Heart left ventricle (tissue), 16 donors: ENCODE measurements at regions not wholly inside any gene's neighbourhood (a gene's known extent, or its start where the extent isn't known, plus 50 kb on each side); places are given as distances from the start of the nearest gene placed in this dataset.

Source experiments
- ATAC-seq, 4 donors: fragments of 200-7000 bp; cut with Tn5 transposase; one replicate each; pipeline ENCODE4 v1.9.1; 2020 to 2022; ENCODE audit warnings: moderate library complexity in 4 of 4, mild to moderate bottlenecking in 3 of 4, moderate number of reproducible peaks in 1 of 4
- DNase-seq, 5 donors: peaks; one replicate each; pipeline ENCODE4 v3.0.0-alpha.2; 2020
- H3K27ac ChIP-seq, 12 donors: fragments of 200-600 bp; sonication (generic) in 4 of 12; one replicate each; pipeline versions ENCODE4 v1.5.0 to v1.8.0; 2016 to 2022; ENCODE audit warnings: mild to moderate bottlenecking in 2 of 12
- H3K27me3 ChIP-seq, 9 donors: fragments of 200-600 bp; sonication (generic) in 2 of 9; one replicate each; pipeline versions ENCODE4 v1.5.1 to v1.8.0; 2016 to 2022; ENCODE audit warnings: mild to moderate bottlenecking in 3 of 9
- H3K36me3 ChIP-seq, 9 donors: fragments of 200-600 bp; sonication (generic) in 2 of 9; one replicate each; pipeline versions ENCODE4 v1.5.0 to v1.8.0; 2018 to 2022; ENCODE audit warnings: mild to moderate bottlenecking in 2 of 9
- H3K4me1 ChIP-seq, 12 donors: fragments of 200-600 bp; sonication (generic) in 4 of 12; one replicate each; pipeline versions ENCODE4 v1.5.0 to v1.8.0; 2016 to 2022; ENCODE audit warnings: mild to moderate bottlenecking in 3 of 12
- H3K4me3 ChIP-seq, 12 donors: fragments of 200-600 bp; sonication (generic) in 4 of 12; one replicate each; pipeline versions ENCODE4 v1.5.0 to v1.8.0; 2017 to 2022; ENCODE audit warnings: mild to moderate bottlenecking in 9 of 12, moderate library complexity in 4 of 12
- H3K9me3 ChIP-seq, 12 donors: fragments of 200-600 bp; sonication (generic) in 4 of 12; one replicate each; pipeline versions ENCODE4 v1.5.0 to v1.8.0; 2016 to 2022; ENCODE audit warnings: mild to moderate bottlenecking in 1 of 12
- POLR2A ChIP-seq, 2 donors: fragments of 450-650 bp; IDR thresholded peaks; one replicate each; pipeline ENCODE4 v1.6.1; 2017; ENCODE audit warnings: antibody characterized with exemption in 2 of 2, mild to moderate bottlenecking in 2 of 2, moderate library complexity in 2 of 2
- WGBS, 4 donors: extraction: QIAGEN DNeasy Blood & Tissue Kit in 2 of 4; methylation state at CpG; one replicate each; pipeline versions ENCODE4 v1.1.5 to v1.1.7; 2013 to 2018; 5-methylcytosine and 5-hydroxymethylcytosine counted together
- intact Hi-C, 10 donors: fragments of 100-400 bp; cut with DNase I; formaldehyde crosslinking; loops; one replicate each; pipeline versions ENCODE4 v1.11.1 to v1.14.2; 2022
- TF ChIP-seq, protein P1 (sequence below), 12 donors: fragments of 200-600 bp; sonication (generic) in 4 of 12; IDR thresholded peaks; one replicate each; pipeline versions ENCODE4 v1.5.0 to v1.8.0; 2018 to 2022; ENCODE audit warnings: antibody characterized with exemption in 12 of 12, mild to moderate bottlenecking in 5 of 12
- donor health status: ischemic (EF 13 %, LVEDD 7.1; RV severe dilation, severe dysfunction).
- donor health status: healthy with polysubstance abuse.
- donor health status: DM: no; HTN: yes; CAD: no.
- donor health status: DM: no; HTN: no; CAD: no.
- donor health status: ischemic (EF 25% LVEDD 6.9; RV normal size, moderate dysfunction).
- donor health status: ischemic (EF 25% LVEDD 5.7; RV mildly dilated, moderate dysfunction).
- donor health status: healthy.
- donor health status: DM: yes; HTN: yes; CAD: no.
- donor health status: ischemic (EF 35%, LVEDD 5.7; RV mildly dilated, moderate dysfunction).
- donor health status: nonischemic (EF 11% LVEDD 7.7; RV severe dilation, severe dysfunction).
- donor health status: DM: yes; HTN: yes; CAD: no.
- donor health status: PGD.
- donor health status: ischemic (EF 29% LVEDD 5.4; RV normal size, mild dysfunction).
- donor health status: nonischemic (EF 23%, LVEDD 6.1; RV moderate dilation, normal function).

DNA sequence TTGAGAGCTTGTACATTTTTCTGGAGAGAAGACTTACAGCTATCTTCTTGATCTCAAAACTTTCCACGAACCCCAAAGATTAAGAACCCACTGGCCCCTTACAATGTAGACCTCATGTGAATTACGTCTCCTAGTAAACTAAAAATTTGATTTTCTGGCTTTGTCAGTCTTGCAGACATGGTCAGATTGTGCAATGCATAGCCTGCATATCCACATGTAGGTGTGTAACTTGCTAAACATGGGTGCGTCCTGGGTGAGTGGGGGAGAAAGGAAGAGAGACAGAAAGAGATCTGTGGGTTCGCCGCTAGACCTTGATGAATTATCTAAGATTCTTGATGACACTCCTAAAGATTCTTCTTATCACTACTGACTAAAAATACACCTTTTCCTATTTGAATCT is 561.2 kb upstream of the MDFIC2 start:
- no peak for TF ChIP-seq POLR2A (IDR thresholded peaks at IDR 0.05)
- no peaks in the 10 kb centered on the region for H3K36me3 ChIP-seq
- ATAC-seq = no peak
- intact Hi-C loops = no loop called here
- no peaks in the 10 kb centered on the region for H3K27me3 ChIP-seq
- H3K27ac ChIP-seq = no peak overlapping the region
- DNase-seq = no peak
- no peaks in the 10 kb centered on the region for H3K4me1 ChIP-seq
- H3K9me3 ChIP-seq = peaks cover 0 to 21% (median 0%) of the 10 kb centered on the region in 12 donors
- no peak overlapping the region for H3K4me3 ChIP-seq
- 93 to 98% (median 94%) methylated on average over 5 of the region's 5 CpGs for WGBS, 4 donors

DNA sequence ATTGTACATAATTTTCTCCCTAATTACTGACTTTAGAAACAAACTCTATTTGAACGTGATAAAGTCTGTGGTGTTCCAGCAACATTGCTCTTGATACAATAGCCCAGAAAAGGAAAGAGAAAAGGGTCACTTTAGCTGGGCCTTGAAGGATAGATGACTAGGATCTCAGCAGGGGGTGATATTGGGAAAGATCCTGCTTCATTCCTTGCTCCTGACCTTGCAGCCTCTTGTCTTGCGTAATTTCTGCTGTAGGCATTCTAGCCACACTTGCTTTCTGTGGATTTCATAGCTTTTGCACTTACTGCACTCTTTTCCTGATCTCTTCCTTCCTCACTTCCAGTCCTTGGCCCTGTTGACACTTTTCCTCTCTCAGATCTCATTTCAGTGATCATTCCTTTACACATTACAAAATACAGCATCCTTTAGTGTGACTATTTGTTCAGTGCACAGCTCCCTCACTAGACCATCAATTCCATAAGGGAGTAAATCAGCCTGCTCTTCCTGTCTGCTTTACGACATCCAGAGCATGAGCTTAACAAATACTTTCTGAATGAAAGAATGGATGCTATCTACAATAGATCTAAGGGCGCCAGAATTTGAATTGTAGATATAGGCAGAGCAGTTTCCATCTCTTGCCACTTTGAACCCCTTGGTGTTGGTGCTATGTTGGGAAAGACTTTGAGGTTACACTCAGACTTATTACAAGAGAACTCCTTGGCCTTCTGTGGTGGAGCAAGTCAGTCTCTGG is 559.6 kb upstream of the MDFIC2 start:
- no peaks in the 10 kb centered on the region for H3K36me3 ChIP-seq
- H3K27ac ChIP-seq = no peak overlapping the region
- H3K4me1 ChIP-seq = no peaks in the 10 kb centered on the region
- peaks cover 0 to 15% (median 0%) of the 10 kb centered on the region in 12 donors for H3K9me3 ChIP-seq
- TF ChIP-seq POLR2A (IDR thresholded peaks at IDR 0.05) = no peak
- TF ChIP-seq, protein P1, sequence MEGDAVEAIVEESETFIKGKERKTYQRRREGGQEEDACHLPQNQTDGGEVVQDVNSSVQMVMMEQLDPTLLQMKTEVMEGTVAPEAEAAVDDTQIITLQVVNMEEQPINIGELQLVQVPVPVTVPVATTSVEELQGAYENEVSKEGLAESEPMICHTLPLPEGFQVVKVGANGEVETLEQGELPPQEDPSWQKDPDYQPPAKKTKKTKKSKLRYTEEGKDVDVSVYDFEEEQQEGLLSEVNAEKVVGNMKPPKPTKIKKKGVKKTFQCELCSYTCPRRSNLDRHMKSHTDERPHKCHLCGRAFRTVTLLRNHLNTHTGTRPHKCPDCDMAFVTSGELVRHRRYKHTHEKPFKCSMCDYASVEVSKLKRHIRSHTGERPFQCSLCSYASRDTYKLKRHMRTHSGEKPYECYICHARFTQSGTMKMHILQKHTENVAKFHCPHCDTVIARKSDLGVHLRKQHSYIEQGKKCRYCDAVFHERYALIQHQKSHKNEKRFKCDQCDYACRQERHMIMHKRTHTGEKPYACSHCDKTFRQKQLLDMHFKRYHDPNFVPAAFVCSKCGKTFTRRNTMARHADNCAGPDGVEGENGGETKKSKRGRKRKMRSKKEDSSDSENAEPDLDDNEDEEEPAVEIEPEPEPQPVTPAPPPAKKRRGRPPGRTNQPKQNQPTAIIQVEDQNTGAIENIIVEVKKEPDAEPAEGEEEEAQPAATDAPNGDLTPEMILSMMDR (IDR thresholded peaks at IDR 0.05) = no peak
- H3K4me3 ChIP-seq = no peak overlapping the region
- H3K27me3 ChIP-seq = no peaks in the 10 kb centered on the region
- 84 to 90% (median 88%) methylated on average over 4 of the region's 4 CpGs for WGBS, 4 donors
- intact Hi-C loops = no loop called here
- ATAC-seq (no peak), DNase-seq (no peak)

DNA sequence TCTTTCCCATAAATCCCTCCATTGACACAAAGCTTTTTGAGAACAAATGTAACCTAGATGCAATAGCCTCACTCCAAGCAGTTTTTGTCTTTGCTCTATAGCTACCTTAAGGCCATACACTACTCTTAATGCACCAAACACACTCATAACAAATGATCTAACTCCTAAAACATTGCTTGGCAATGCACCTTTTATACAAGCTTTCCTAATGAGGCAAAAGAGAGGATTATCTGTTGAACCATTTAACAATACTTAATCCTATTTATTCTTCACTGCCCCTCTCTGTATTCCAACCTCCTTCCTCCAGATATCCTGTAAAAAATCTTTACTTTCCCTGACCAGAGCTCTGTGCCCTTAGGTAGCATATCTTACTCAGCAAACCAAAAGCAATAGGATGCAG is 558.1 kb upstream of the MDFIC2 start:
- H3K27ac ChIP-seq = no peak overlapping the region
- DNase-seq = no peak
- peaks cover 0 to 16% (median 0%) of the 10 kb centered on the region in 12 donors for H3K9me3 ChIP-seq
- intact Hi-C loops = no loop called here
- no peak overlapping the region for H3K4me3 ChIP-seq
- TF ChIP-seq POLR2A (IDR thresholded peaks at IDR 0.05) = no peak
- TF ChIP-seq, protein P1 (IDR thresholded peaks at IDR 0.05) = no peak
- H3K36me3 ChIP-seq = no peaks in the 10 kb centered on the region
- ATAC-seq = no peak
- H3K27me3 ChIP-seq = no peaks in the 10 kb centered on the region
- no peaks in the 10 kb centered on the region for H3K4me1 ChIP-seq

DNA sequence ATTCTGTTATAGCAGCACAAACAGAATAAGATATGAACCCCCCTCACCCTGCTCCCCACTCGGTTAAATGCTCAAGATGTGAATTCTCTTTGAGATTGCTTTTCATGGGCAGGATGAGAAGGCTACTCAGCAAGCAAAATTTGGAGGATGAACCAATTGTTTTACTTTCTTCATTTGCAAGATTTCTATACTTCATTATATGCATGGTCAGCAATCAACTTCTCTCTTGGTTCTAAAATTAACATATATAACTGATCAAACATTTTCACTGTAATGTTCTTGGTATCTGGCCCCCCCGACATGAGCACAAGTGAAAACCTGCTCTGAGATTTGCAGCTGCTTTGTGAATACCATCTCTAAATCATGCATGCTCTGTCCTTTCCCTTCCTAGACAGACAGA is 556.1 kb upstream of the MDFIC2 start:
- WGBS, 4 donors = 89 to 98% (median 91%) methylated on average over 2 of the region's 2 CpGs
- no peaks in the 10 kb centered on the region for H3K4me1 ChIP-seq
- no peaks in the 10 kb centered on the region for H3K27me3 ChIP-seq
- H3K4me3 ChIP-seq = no peak overlapping the region
- TF ChIP-seq, protein P1 (IDR thresholded peaks at IDR 0.05) = no peak
- TF ChIP-seq POLR2A (IDR thresholded peaks at IDR 0.05) = no peak
- no peaks in the 10 kb centered on the region for H3K36me3 ChIP-seq
- DNase-seq (no peak), ATAC-seq (no peak)
- no peak overlapping the region for H3K27ac ChIP-seq
- H3K9me3 ChIP-seq = peaks cover 0 to 27% (median 7%) of the 10 kb centered on the region in 12 donors
- intact Hi-C loops = no loop called here

DNA sequence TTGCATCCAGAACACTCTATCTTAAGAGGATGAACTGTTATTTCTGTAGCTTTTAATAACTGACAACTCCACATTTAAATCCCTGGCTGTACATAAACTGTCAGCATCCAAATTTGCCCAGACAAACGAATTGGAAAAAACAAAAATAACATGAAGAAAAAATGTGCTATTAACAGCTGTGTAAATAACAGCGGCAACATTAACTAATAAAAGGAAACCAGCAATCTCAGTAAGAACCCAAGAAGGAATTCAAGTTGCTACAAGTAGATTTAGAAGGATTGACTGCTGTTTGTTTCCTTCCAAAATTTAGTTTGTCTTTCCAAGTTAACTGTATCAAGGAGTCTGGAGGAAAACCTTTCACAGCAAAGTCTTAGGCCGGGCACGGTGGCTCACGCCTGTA is 550.6 kb upstream of the MDFIC2 start:
- WGBS, 4 donors = 61 to 73% (median 67%) methylated on average over 5 of the region's 5 CpGs
- peak in 2 of 4 donors; percentile 40 to 50 for ATAC-seq

More for the DNA sequence above, 550.6 kb upstream of the MDFIC2 start:
- Histone ChIP-seq H3K27me3 (no peaks in the 10 kb centered on the region), H3K9me3 (peaks cover 0 to 12% (median 3%) of the 10 kb centered on the region in 12 donors), H3K36me3 (no peaks in the 10 kb centered on the region), H3K4me1 (peaks cover 0 to 16% (median 0%) of the 10 kb centered on the region in 12 donors), H3K27ac (peak overlapping the region in 10 of 12 donors; percentile 3 to 73 (median 45)), H3K4me3 (no peak overlapping the region)
- no peak for DNase-seq
- intact Hi-C loops = no loop called here
- TF ChIP-seq POLR2A (IDR thresholded peaks at IDR 0.05) = no peak
- TF ChIP-seq, protein P1 (IDR thresholded peaks at IDR 0.05) = no peak
